ENCODE measurements at regions not wholly inside any gene's neighbourhood (a gene's known extent, or its start where the extent isn't known, plus 50 kb on each side); places are given as distances from the start of the nearest gene placed in this dataset.
"Not testable (repeated sequence)": the region's sequence is repeated elsewhere in the genome, so short reads cannot be mapped to it uniquely, and the experiment has no call there.

- Mint-ChIP-seq H3K27me3 (no peaks in the 10 kb centered on the region), H3K27ac (no peak overlapping the region), H3K4me1 (ENCODE audit: low read depth) (peaks cover 3% of the 10 kb centered on the region), H3K4me3 (ENCODE audit: low read depth) (no peak overlapping the region), H3K36me3 (ENCODE audit: insufficient read depth) (no peaks in the 10 kb centered on the region), H3K9me3 (ENCODE audit: low read depth) (no peaks in the 10 kb centered on the region)
- DNase-seq (ENCODE audit: low spot score, unreplicated experiment) = no peak
- TF ChIP-seq CTCF (IDR thresholded peaks at IDR 0.05; ENCODE audit: unreplicated experiment) = no peak
Observed at GRCh38 chr2:55786280-55786679, 92.6 kb upstream of the PNPT1 start.

GRCh38 chr2:55783751-55784150 is 90.1 kb upstream of the PNPT1 start:
- not testable (repeated sequence) for H3K4me1 Mint-ChIP-seq (ENCODE audit: low read depth); DNase-seq (ENCODE audit: low spot score, unreplicated experiment); H3K36me3 Mint-ChIP-seq (ENCODE audit: insufficient read depth)

GRCh38 chr2:55782528-55783173 is 89.0 kb upstream of the PNPT1 start:
- no peak for TF ChIP-seq CTCF (IDR thresholded peaks at IDR 0.05; ENCODE audit: unreplicated experiment)
- Mint-ChIP-seq H3K9me3 (ENCODE audit: low read depth) (no peaks in the 10 kb centered on the region), H3K4me1 (ENCODE audit: low read depth) (peaks cover 3% of the 10 kb centered on the region), H3K4me3 (ENCODE audit: low read depth) (no peak overlapping the region), H3K36me3 (ENCODE audit: insufficient read depth) (no peaks in the 10 kb centered on the region), H3K27ac (no peak overlapping the region), H3K27me3 (no peaks in the 10 kb centered on the region)
- no peak for DNase-seq (ENCODE audit: low spot score, unreplicated experiment)

More at GRCh38 chr2:55783751-55784150, 90.1 kb upstream of the PNPT1 start:
- not testable (repeated sequence) for H3K27me3 Mint-ChIP-seq; H3K4me3 Mint-ChIP-seq (ENCODE audit: low read depth); H3K9me3 Mint-ChIP-seq (ENCODE audit: low read depth); H3K27ac Mint-ChIP-seq

- Mint-ChIP-seq H3K27me3 (no peaks in the 10 kb centered on the region), H3K36me3 (ENCODE audit: insufficient read depth) (no peaks in the 10 kb centered on the region), H3K4me1 (ENCODE audit: low read depth) (peaks cover 3% of the 10 kb centered on the region), H3K4me3 (ENCODE audit: low read depth) (no peak overlapping the region), H3K9me3 (ENCODE audit: low read depth) (peaks cover 2% of the 10 kb centered on the region), H3K27ac (no peak overlapping the region)
- no peak for DNase-seq (ENCODE audit: low spot score, unreplicated experiment)
- no peak for TF ChIP-seq CTCF (IDR thresholded peaks at IDR 0.05; ENCODE audit: unreplicated experiment)
Observed at GRCh38 chr2:55781542-55781941, 87.9 kb upstream of the PNPT1 start.

- TF ChIP-seq CTCF (IDR thresholded peaks at IDR 0.05; ENCODE audit: unreplicated experiment) = no peak
- Mint-ChIP-seq H3K4me3 (ENCODE audit: low read depth) (no peak overlapping the region), H3K4me1 (ENCODE audit: low read depth) (peaks cover 2% of the 10 kb centered on the region), H3K36me3 (ENCODE audit: insufficient read depth) (no peaks in the 10 kb centered on the region), H3K27ac (no peak overlapping the region), H3K9me3 (ENCODE audit: low read depth) (peaks cover 5% of the 10 kb centered on the region), H3K27me3 (no peaks in the 10 kb centered on the region)
- no peak for DNase-seq (ENCODE audit: low spot score, unreplicated experiment)
Observed at GRCh38 chr2:55780697-55781096, 87.1 kb upstream of the PNPT1 start.

Measured in progenitor cell of endocrine pancreas (in vitro differentiated cells).